ENCODE measurements at regions not wholly inside any gene's neighbourhood (a gene's known extent, or its start where the extent isn't known, plus 50 kb on each side); places are given as distances from the start of the nearest gene placed in this dataset.
"Not testable (repeated sequence)": the region's sequence is repeated elsewhere in the genome, so short reads cannot be mapped to it uniquely, and the experiment has no call there.

DNA sequence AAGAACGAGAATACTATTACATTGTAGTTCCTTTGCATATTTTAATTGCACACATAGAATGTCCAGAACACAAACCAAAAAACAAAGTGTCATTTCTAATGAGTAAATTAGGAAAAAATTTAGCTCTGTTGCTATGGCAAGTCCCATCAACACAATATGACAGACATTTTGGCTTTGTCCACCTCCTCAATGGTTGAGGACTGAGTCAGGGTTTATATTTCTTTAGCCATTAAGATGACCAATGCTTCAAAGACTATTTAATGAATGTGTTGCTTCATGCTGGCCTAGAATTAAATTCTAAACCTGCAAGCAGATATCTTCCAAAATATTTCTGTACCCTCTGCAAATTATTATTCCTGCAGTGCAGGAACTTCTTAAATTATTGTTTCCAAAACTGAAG is 719.2 kb downstream of the NTRK3 start:
- Histone ChIP-seq H3K9me3 (no peaks in the 10 kb centered on the region; the same call in 2 of the 3 replicates), H3K4me2 (no peak overlapping the region), H3K27ac (no peak overlapping the region), H3K4me3 (no peak overlapping the region), H3K4me1 (no peaks in the 10 kb centered on the region)
- TF ChIP-seq KDM5A (IDR thresholded peaks at IDR 0.05) (no peak), MAX (IDR thresholded peaks at IDR 0.05) (no peak), FOXS1 (CRISPR knock-in tag; IDR thresholded peaks at IDR 0.05) (no peak), CEBPB (IDR thresholded peaks at IDR 0.05) (no peak), ELK1 (IDR thresholded peaks at IDR 0.05; ENCODE audit: low read depth, low read length) (no peak), TFCP2L1 (CRISPR knock-in tag; IDR thresholded peaks at IDR 0.05) (no peak), HOXB13 (CRISPR knock-in tag; IDR thresholded peaks at IDR 0.05; ENCODE audit: low read depth) (no peak), USF2 (IDR thresholded peaks at IDR 0.05) (no peak)
- TF ChIP-seq, protein P1, sequence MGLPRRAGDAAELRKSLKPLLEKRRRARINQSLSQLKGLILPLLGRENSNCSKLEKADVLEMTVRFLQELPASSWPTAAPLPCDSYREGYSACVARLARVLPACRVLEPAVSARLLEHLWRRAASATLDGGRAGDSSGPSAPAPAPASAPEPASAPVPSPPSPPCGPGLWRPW (IDR thresholded peaks at IDR 0.05), result no peak
- TF ChIP-seq, protein P2, sequence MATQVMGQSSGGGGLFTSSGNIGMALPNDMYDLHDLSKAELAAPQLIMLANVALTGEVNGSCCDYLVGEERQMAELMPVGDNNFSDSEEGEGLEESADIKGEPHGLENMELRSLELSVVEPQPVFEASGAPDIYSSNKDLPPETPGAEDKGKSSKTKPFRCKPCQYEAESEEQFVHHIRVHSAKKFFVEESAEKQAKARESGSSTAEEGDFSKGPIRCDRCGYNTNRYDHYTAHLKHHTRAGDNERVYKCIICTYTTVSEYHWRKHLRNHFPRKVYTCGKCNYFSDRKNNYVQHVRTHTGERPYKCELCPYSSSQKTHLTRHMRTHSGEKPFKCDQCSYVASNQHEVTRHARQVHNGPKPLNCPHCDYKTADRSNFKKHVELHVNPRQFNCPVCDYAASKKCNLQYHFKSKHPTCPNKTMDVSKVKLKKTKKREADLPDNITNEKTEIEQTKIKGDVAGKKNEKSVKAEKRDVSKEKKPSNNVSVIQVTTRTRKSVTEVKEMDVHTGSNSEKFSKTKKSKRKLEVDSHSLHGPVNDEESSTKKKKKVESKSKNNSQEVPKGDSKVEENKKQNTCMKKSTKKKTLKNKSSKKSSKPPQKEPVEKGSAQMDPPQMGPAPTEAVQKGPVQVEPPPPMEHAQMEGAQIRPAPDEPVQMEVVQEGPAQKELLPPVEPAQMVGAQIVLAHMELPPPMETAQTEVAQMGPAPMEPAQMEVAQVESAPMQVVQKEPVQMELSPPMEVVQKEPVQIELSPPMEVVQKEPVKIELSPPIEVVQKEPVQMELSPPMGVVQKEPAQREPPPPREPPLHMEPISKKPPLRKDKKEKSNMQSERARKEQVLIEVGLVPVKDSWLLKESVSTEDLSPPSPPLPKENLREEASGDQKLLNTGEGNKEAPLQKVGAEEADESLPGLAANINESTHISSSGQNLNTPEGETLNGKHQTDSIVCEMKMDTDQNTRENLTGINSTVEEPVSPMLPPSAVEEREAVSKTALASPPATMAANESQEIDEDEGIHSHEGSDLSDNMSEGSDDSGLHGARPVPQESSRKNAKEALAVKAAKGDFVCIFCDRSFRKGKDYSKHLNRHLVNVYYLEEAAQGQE (IDR thresholded peaks at IDR 0.05), result no peak
- FAIRE-seq (no peak), ATAC-seq (no peak), DNase-seq (ENCODE audit: low read depth in 1 of 2, low spot score in 1 of 2) (no peak)
- CTCF ChIA-PET, result no interaction called here
- POLR2A ChIA-PET, result no interaction called here
- WGBS (ENCODE audit: missing lambda C conversion rate), result 0% methylated on average over 1 of the region's 1 CpG

DNA sequence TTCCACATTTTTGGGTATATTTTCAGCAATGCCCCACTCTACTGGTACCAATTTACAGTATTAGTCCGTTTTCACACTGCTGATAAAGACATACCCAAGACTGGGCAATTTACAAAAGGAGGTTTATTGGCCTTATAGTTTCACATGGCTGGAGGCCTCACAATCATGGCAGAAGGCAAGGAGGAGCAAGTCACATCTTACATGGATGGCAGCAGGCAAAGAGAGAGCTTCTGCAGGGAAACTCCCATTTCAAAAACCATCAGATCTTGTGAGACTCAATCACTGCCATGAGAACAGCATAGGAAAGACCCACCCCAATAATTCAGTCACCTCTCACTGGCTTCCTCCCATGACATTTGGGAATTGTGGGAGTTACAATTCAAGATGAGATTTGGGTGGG is 722.9 kb downstream of the NTRK3 start:
- CTCF ChIA-PET, ATAC-seq, POLR2A ChIA-PET: not testable (repeated sequence)

GRCh38 chr15:87528873-87529272 is 727.7 kb downstream of the NTRK3 start:
- Histone ChIP-seq H3K4me1 (no peaks in the 10 kb centered on the region), H3K9me3 (peaks cover 9% of the 10 kb centered on the region; the same call in 1 of the 3 replicates), H3K27ac (no peak overlapping the region), H3K4me2 (no peak overlapping the region), H3K4me3 (no peak overlapping the region)
- ATAC-seq (no peak), DNase-seq (ENCODE audit: low read depth in 1 of 2, low spot score in 1 of 2) (no peak), FAIRE-seq (no peak)
- POLR2A ChIA-PET, result no interaction called here
- TF ChIP-seq MAZ (IDR thresholded peaks at IDR 0.05; ENCODE audit: borderline replicate concordance, low read depth, low read length) (no peak), NFE2L2 (conservative IDR thresholded peaks at IDR 0.05; ENCODE audit: low read length) (no peak), HDAC2 (IDR thresholded peaks at IDR 0.05) (no peak), FOSL2 (IDR thresholded peaks at IDR 0.05) (no peak), FOSL2 (CRISPR knock-in tag; IDR thresholded peaks at IDR 0.05) (no peak), EHMT2 (IDR thresholded peaks at IDR 0.05; ENCODE audit: low read depth) (no peak), MYC (IDR thresholded peaks at IDR 0.05; ENCODE audit: borderline replicate concordance, low read length) (no peak), ZFP36 (IDR thresholded peaks at IDR 0.05; ENCODE audit: borderline replicate concordance, partially characterized antibody) (no peak)
- TF ChIP-seq, protein P3, sequence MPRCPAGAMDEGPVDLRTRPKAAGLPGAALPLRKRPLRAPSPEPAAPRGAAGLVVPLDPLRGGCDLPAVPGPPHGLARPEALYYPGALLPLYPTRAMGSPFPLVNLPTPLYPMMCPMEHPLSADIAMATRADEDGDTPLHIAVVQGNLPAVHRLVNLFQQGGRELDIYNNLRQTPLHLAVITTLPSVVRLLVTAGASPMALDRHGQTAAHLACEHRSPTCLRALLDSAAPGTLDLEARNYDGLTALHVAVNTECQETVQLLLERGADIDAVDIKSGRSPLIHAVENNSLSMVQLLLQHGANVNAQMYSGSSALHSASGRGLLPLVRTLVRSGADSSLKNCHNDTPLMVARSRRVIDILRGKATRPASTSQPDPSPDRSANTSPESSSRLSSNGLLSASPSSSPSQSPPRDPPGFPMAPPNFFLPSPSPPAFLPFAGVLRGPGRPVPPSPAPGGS (IDR thresholded peaks at IDR 0.05), result no peak
- CTCF ChIA-PET, result no interaction called here

More for the DNA sequence above, 722.9 kb downstream of the NTRK3 start:
- not testable (repeated sequence) for H3K27ac ChIP-seq; H3K4me3 ChIP-seq; H3K9me3 ChIP-seq; DNase-seq (ENCODE audit: low read depth in 1 of 2, low spot score in 1 of 2); H3K4me2 ChIP-seq; H3K4me1 ChIP-seq; FAIRE-seq
- WGBS (ENCODE audit: missing lambda C conversion rate), result 0% methylated on average over 1 of the region's 1 CpG
